OCI-LY7 (cell line): ENCODE measurements at regions not wholly inside any gene's neighbourhood (a gene's known extent, or its start where the extent isn't known, plus 50 kb on each side); places are given as distances from the start of the nearest gene placed in this dataset.

ENCODE experiments used
- BruUV-seq: library from RNA; stranded (reverse); fragments of 400-500 nt; replicated peaks from 2 replicates; lab custom pipeline; 2021; lab: Mats Ljungman, UMichigan
- CTCF ChIA-PET: fragments of 300-600 bp; sonication (Branson Sonifier 250); formaldehyde crosslinking; loops from one replicate; lab custom pipeline; 2022; ENCODE audit warnings: antibody characterized with exemption; ENCODE audit not compliant: unreplicated experiment; lab: Charles Lee
- POLR2A ChIA-PET: fragments of 300-600 bp; sonication (Branson Sonifier 250); formaldehyde crosslinking; loops from one replicate; lab custom pipeline; 2022; ENCODE audit warnings: antibody characterized with exemption; lab: Charles Lee
- DNase-seq: peaks from one replicate; pipeline ENCODE4 v3.0.0-alpha.2; 2015; ENCODE audit warnings: low spot score
- H2AFZ ChIP-seq: fragments of 200-600 bp; sonication (generic), shearing (Covaris generic); 2 replicates; pipeline ENCODE4 v1.6.1; 2014; ENCODE audit warnings: mild to moderate bottlenecking, antibody characterized with exemption, low read length, moderate library complexity
- H3K27ac ChIP-seq: fragments of 200-600 bp; sonication (generic); 2 replicates; pipeline ENCODE4 v1.5.1; 2014; ENCODE audit warnings: mixed run types, low read depth, mild to moderate bottlenecking, moderate library complexity, low read length, inconsistent platforms; ENCODE audit not compliant: poor library complexity, severe bottlenecking
- H3K36me3 ChIP-seq: fragments of 200-600 bp; sonication (generic); 2 replicates; pipeline ENCODE4 v1.6.1; 2014; ENCODE audit warnings: mild to moderate bottlenecking, antibody characterized with exemption, low read length, moderate library complexity, mixed read lengths; ENCODE audit not compliant: insufficient read depth
- H3K4me1 ChIP-seq: fragments of 200-600 bp; sonication (generic); 2 replicates; pipeline ENCODE4 v1.5.1; 2014; ENCODE audit warnings: mild to moderate bottlenecking, low read length; ENCODE audit not compliant: insufficient read depth, poor library complexity, severe bottlenecking
- H3K4me2 ChIP-seq: fragments of 200-600 bp; sonication (generic); 2 replicates; pipeline ENCODE4 v1.6.1; 2014; ENCODE audit warnings: mild to moderate bottlenecking, low read length
- H3K4me3 ChIP-seq: fragments of 200-600 bp; sonication (generic); 2 replicates; pipeline ENCODE4 v1.5.1; 2014; ENCODE audit warnings: mild to moderate bottlenecking, low read depth, low read length; ENCODE audit not compliant: poor library complexity, severe bottlenecking
- H3K79me2 ChIP-seq: fragments of 200-600 bp; sonication (generic); 2 replicates; pipeline ENCODE4 v1.6.1; 2016; ENCODE audit warnings: low read depth, mild to moderate bottlenecking, low read length, moderate library complexity, mixed read lengths; ENCODE audit not compliant: insufficient read depth
- H3K9me2 ChIP-seq: fragments of 200-600 bp; sonication (generic); 2 replicates; pipeline ENCODE4 v1.6.1; 2016; ENCODE audit warnings: mild to moderate bottlenecking, low read length, mixed read lengths; ENCODE audit not compliant: insufficient read depth
- H3K9me3 ChIP-seq: fragments of 200-600 bp; sonication (generic); 2 replicates; pipeline ENCODE4 v1.6.1; 2014; ENCODE audit warnings: mild to moderate bottlenecking, mixed run types, low read length, mixed read lengths
- H4K20me1 ChIP-seq: fragments of 200-600 bp; sonication (generic); 2 replicates; pipeline ENCODE4 v1.6.1; 2014; ENCODE audit warnings: mild to moderate bottlenecking, antibody characterized with exemption, low read length, moderate library complexity, mixed read lengths; ENCODE audit not compliant: insufficient read depth
- CTCF ChIP-seq: fragments of 200-600 bp; sonication (generic); conservative IDR thresholded peaks from 2 replicates; pipeline ENCODE4 v1.5.1; 2014; ENCODE audit warnings: mild to moderate bottlenecking, antibody characterized with exemption, low read length, moderate library complexity, mixed read lengths
- EZH2phosphoT487 ChIP-seq: fragments of 200-600 bp; sonication (generic); IDR thresholded peaks from 2 replicates; pipeline ENCODE4 v1.6.1; 2018; ENCODE audit warnings: low read depth, borderline replicate concordance, mild to moderate bottlenecking, mixed run types, antibody characterized with exemption, low read length, moderate library complexity, mixed read lengths
- intact Hi-C: fragments of 100-400 bp; cut with micrococcal nuclease; formaldehyde crosslinking; loops from one replicate; pipeline ENCODE4 v1.10.0; 2022; ENCODE audit not compliant: unreplicated experiment

GRCh38 chr1:30277911-30278310 is 445.5 kb downstream of the MATN1 start:
- no peaks in the 10 kb centered on the region for H3K9me2 ChIP-seq
- H3K4me1 ChIP-seq, result no peaks in the 10 kb centered on the region
- CTCF ChIA-PET, result no interaction called here
- H3K4me3 ChIP-seq, result no peak overlapping the region
- TF ChIP-seq CTCF (no peak), EZH2phosphoT487 (no peak)
- H3K79me2 ChIP-seq, result no peaks in the 10 kb centered on the region
- no TSS peak for BruUV-seq
- intact Hi-C loops, result no loop called here
- POLR2A ChIA-PET, result no interaction called here
- no peaks in the 10 kb centered on the region for H3K36me3 ChIP-seq
- no peak overlapping the region for H3K4me2 ChIP-seq
- no peak overlapping the region for H3K27ac ChIP-seq
- no peak overlapping the region for H2AFZ ChIP-seq
- H3K9me3 ChIP-seq, result no peaks in the 10 kb centered on the region
- H4K20me1 ChIP-seq, result no peaks in the 10 kb centered on the region
- no peak for DNase-seq

DNA sequence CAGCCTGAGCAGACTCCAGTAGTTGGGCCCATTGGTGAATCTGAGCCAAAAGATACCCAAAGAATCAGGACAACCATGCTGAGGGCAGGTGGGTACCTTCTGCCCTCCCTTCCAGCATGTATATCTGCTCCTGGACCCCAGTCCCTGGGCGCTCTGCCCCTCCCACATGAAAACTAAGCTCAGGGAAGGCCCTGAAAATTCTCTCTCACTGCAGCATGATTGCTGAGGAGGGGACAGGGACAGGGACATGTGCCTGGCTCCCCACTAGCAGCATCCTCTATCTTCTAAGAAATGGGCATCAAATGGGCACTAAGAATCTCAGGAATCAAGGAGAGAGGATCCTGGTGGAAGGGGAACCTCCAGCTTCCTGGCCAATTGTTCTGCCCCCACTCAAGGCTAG is 446.0 kb downstream of the MATN1 start:
- Histone ChIP-seq H3K27ac (no peak overlapping the region), H3K4me1 (no peaks in the 10 kb centered on the region), H3K4me3 (no peak overlapping the region), H3K36me3 (no peaks in the 10 kb centered on the region), H4K20me1 (no peaks in the 10 kb centered on the region), H3K4me2 (no peak overlapping the region), H3K9me3 (no peaks in the 10 kb centered on the region), H2AFZ (no peak overlapping the region), H3K9me2 (no peaks in the 10 kb centered on the region), H3K79me2 (no peaks in the 10 kb centered on the region)
- ChIA-PET CTCF (no interaction called here), POLR2A (no interaction called here)
- TF ChIP-seq EZH2phosphoT487 (no peak), CTCF (no peak)
- BruUV-seq, result no TSS peak
- intact Hi-C loops, result no loop called here
- DNase-seq, result no peak

GRCh38 chr1:30275926-30276764 is 447.2 kb downstream of the MATN1 start:
- no peaks in the 10 kb centered on the region for H3K4me1 ChIP-seq
- H3K9me2 ChIP-seq, result no peaks in the 10 kb centered on the region
- H3K4me2 ChIP-seq, result no peak overlapping the region
- no peaks in the 10 kb centered on the region for H3K9me3 ChIP-seq
- no peaks in the 10 kb centered on the region for H3K36me3 ChIP-seq
- intact Hi-C loops, result no loop called here
- H3K4me3 ChIP-seq, result no peak overlapping the region
- no peaks in the 10 kb centered on the region for H4K20me1 ChIP-seq
- no peak overlapping the region for H3K27ac ChIP-seq
- TF ChIP-seq EZH2phosphoT487, result no peak
- BruUV-seq, result no TSS peak
- H3K79me2 ChIP-seq, result no peaks in the 10 kb centered on the region
- ChIA-PET POLR2A (interaction anchor here (0.6 kb wide), 1 partner anchor 711 kb away, joined by 3 read pairs; no protein-coding TSS in a partner anchor), CTCF (interaction anchor here (0.6 kb wide), 1 partner anchor 204 kb away, joined by 7 read pairs; no protein-coding TSS in a partner anchor)
- DNase-seq, result no peak
- H2AFZ ChIP-seq, result no peak overlapping the region
